Esophagus muscularis mucosa (tissue), 4 donors: ENCODE measurements at regions not wholly inside any gene's neighbourhood (a gene's known extent, or its start where the extent isn't known, plus 50 kb on each side); places are given as distances from the start of the nearest gene placed in this dataset.

Source experiments
- DNase-seq: peaks from one replicate; pipeline ENCODE4 v3.0.0-alpha.2; 2017; ENCODE audit errors: extremely low spot score
- H3K27ac ChIP-seq, 4 donors: fragments of 200-600 bp; sonication (generic); replicated peaks in 1 of 4; 1 replicate in 3 of 4; 2 replicates in 1 of 4; pipeline ENCODE4 v1.5.1; 2016 to 2019; ENCODE audit warnings: mild to moderate bottlenecking in 1 of 4
- H3K27me3 ChIP-seq, 4 donors: fragments of 200-600 bp; sonication (generic); one replicate each; pipeline versions ENCODE4 v1.5.1 to v1.6.0; 2016 to 2019
- H3K36me3 ChIP-seq, 4 donors: fragments of 200-600 bp; sonication (generic); one replicate each; pipeline ENCODE4 v1.5.1; 2016 to 2019
- H3K4me1 ChIP-seq, 4 donors: fragments of 200-600 bp; sonication (generic); one replicate each; pipeline ENCODE4 v1.5.1; 2016 to 2019
- H3K4me3 ChIP-seq, 4 donors: fragments of 200-600 bp; sonication (generic); 1 replicate in 2 of 4; 2 replicates in 2 of 4; pipeline ENCODE4 v1.5.1; 2016 to 2019; ENCODE audit warnings: mild to moderate bottlenecking in 4 of 4, moderate library complexity in 1 of 4
- H3K9me3 ChIP-seq, 4 donors: fragments of 200-600 bp; sonication (generic); 1 replicate in 3 of 4; 2 replicates in 1 of 4; pipeline ENCODE4 v1.5.1; 2016 to 2019
- CTCF ChIP-seq, 3 experiments: fragments of 200-600 bp in 2 of 3; fragments of 450-650 bp in 1 of 3; sonication (generic) in 2 of 3; IDR thresholded peaks; one replicate each; pipeline ENCODE4 v1.5.1; 2017 to 2019; ENCODE audit warnings: antibody characterized with exemption in 3 of 3, mild to moderate bottlenecking in 2 of 3, moderate library complexity in 1 of 3
- EP300 ChIP-seq: sonication (generic); formaldehyde crosslinking; IDR thresholded peaks from one replicate; pipeline ENCODE4 v1.6.1; 2017; ENCODE audit warnings: antibody characterized with exemption
- POLR2A ChIP-seq: fragments of 450-650 bp; IDR thresholded peaks from one replicate; pipeline ENCODE4 v1.6.1; 2017; ENCODE audit warnings: antibody characterized with exemption, moderate library complexity, mild to moderate bottlenecking, low read depth
- POLR2AphosphoS5 ChIP-seq, 2 donors: sonication (generic); formaldehyde crosslinking; IDR thresholded peaks; one replicate each; pipeline ENCODE4 v1.6.1; 2017; ENCODE audit warnings: antibody characterized with exemption in 2 of 2
- WGBS: methylation state at CpG from one replicate; pipeline ENCODE4 v1.1.5; 2018; 5-methylcytosine and 5-hydroxymethylcytosine counted together
- intact Hi-C: fragments of 100-400 bp; cut with DNase I; formaldehyde crosslinking; loops from one replicate; pipeline ENCODE4 v1.15.1; 2023

GRCh38 chr18:53795610-53796009 is 428.9 kb downstream of the MBD2 start:
- H3K27ac ChIP-seq, result no peak overlapping the region
- intact Hi-C loops, result no loop called here

GRCh38 chr18:53795061-53795460 is 429.4 kb downstream of the MBD2 start:
- intact Hi-C loops, result no loop called here
- 76% methylated on average over 3 of the region's 3 CpGs for WGBS

More at GRCh38 chr18:53795610-53796009, 428.9 kb downstream of the MBD2 start:
- Histone ChIP-seq H3K4me1 (no peaks in the 10 kb centered on the region), H3K36me3 (no peaks in the 10 kb centered on the region), H3K27me3 (no peaks in the 10 kb centered on the region), H3K9me3 (no peaks in the 10 kb centered on the region), H3K4me3 (no peak overlapping the region)
- TF ChIP-seq POLR2A (no peak), CTCF (IDR thresholded peaks at IDR 0.05) (no peak), POLR2AphosphoS5 (IDR thresholded peaks at IDR 0.05) (no peak), EP300 (no peak)
- no peak for DNase-seq

GRCh38 chr18:53792762-53793161 is 431.7 kb downstream of the MBD2 start:
- Histone ChIP-seq H3K4me3 (no peak overlapping the region), H3K9me3 (no peaks in the 10 kb centered on the region), H3K27me3 (no peaks in the 10 kb centered on the region), H3K4me1 (no peaks in the 10 kb centered on the region), H3K27ac (no peak overlapping the region), H3K36me3 (no peaks in the 10 kb centered on the region)
- TF ChIP-seq EP300, result no peak
- TF ChIP-seq POLR2A, result no peak
- no peak for TF ChIP-seq POLR2AphosphoS5 (IDR thresholded peaks at IDR 0.05)
- TF ChIP-seq CTCF (IDR thresholded peaks at IDR 0.05), result no peak
- DNase-seq, result no peak
- WGBS, result 88% methylated on average over 4 of the region's 4 CpGs
- intact Hi-C loops, result no loop called here

More at GRCh38 chr18:53795061-53795460, 429.4 kb downstream of the MBD2 start:
- H3K4me3 ChIP-seq, result no peak overlapping the region
- H3K9me3 ChIP-seq, result no peaks in the 10 kb centered on the region
- H3K27ac ChIP-seq, result no peak overlapping the region
- H3K4me1 ChIP-seq, result no peaks in the 10 kb centered on the region
- TF ChIP-seq POLR2A (no peak), POLR2AphosphoS5 (IDR thresholded peaks at IDR 0.05) (no peak), CTCF (IDR thresholded peaks at IDR 0.05) (no peak), EP300 (no peak)
- H3K36me3 ChIP-seq, result no peaks in the 10 kb centered on the region
- H3K27me3 ChIP-seq, result no peaks in the 10 kb centered on the region
- DNase-seq, result no peak

GRCh38 chr18:53790786-53791185 is 433.7 kb downstream of the MBD2 start:
- H3K4me1 ChIP-seq, result no peaks in the 10 kb centered on the region
- H3K4me3 ChIP-seq, result no peak overlapping the region
- H3K36me3 ChIP-seq, result no peaks in the 10 kb centered on the region
- no peak for DNase-seq
- no peaks in the 10 kb centered on the region for H3K9me3 ChIP-seq
- H3K27ac ChIP-seq, result no peak overlapping the region
- intact Hi-C loops, result no loop called here
- H3K27me3 ChIP-seq, result no peaks in the 10 kb centered on the region
- no peak for TF ChIP-seq POLR2A
- no peak for TF ChIP-seq POLR2AphosphoS5 (IDR thresholded peaks at IDR 0.05)
- no peak for TF ChIP-seq EP300
- TF ChIP-seq CTCF (IDR thresholded peaks at IDR 0.05), result no peak

- Histone ChIP-seq H3K4me1 (no peaks in the 10 kb centered on the region), H3K27me3 (no peaks in the 10 kb centered on the region), H3K9me3 (no peaks in the 10 kb centered on the region), H3K4me3 (no peak overlapping the region), H3K36me3 (no peaks in the 10 kb centered on the region), H3K27ac (no peak overlapping the region)
- WGBS, result 70% methylated on average over 4 of the region's 4 CpGs
- intact Hi-C loops, result no loop called here
- no peak for TF ChIP-seq CTCF (IDR thresholded peaks at IDR 0.05)
- no peak for TF ChIP-seq POLR2AphosphoS5 (IDR thresholded peaks at IDR 0.05)
- TF ChIP-seq EP300, result no peak
- TF ChIP-seq POLR2A, result no peak
- DNase-seq, result no peak
Measured at GRCh38 chr18:53789376-53790247, 434.9 kb downstream of the MBD2 start.
